ENCODE measurements at regions not wholly inside any gene's neighbourhood (a gene's known extent, or its start where the extent isn't known, plus 50 kb on each side); places are given as distances from the start of the nearest gene placed in this dataset.

- TF ChIP-seq, protein P1, sequence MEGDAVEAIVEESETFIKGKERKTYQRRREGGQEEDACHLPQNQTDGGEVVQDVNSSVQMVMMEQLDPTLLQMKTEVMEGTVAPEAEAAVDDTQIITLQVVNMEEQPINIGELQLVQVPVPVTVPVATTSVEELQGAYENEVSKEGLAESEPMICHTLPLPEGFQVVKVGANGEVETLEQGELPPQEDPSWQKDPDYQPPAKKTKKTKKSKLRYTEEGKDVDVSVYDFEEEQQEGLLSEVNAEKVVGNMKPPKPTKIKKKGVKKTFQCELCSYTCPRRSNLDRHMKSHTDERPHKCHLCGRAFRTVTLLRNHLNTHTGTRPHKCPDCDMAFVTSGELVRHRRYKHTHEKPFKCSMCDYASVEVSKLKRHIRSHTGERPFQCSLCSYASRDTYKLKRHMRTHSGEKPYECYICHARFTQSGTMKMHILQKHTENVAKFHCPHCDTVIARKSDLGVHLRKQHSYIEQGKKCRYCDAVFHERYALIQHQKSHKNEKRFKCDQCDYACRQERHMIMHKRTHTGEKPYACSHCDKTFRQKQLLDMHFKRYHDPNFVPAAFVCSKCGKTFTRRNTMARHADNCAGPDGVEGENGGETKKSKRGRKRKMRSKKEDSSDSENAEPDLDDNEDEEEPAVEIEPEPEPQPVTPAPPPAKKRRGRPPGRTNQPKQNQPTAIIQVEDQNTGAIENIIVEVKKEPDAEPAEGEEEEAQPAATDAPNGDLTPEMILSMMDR (conservative IDR thresholded peaks at IDR 0.05; ENCODE audit: low read depth in 2 of 2): no peak
- TF ChIP-seq CREB1 (CRISPR knock-in tag; IDR thresholded peaks at IDR 0.05; ENCODE audit: low read depth) (no peak), EZH2 (IDR thresholded peaks at IDR 0.05; ENCODE audit: low read depth, unreplicated experiment) (no peak), REST (IDR thresholded peaks at IDR 0.05; ENCODE audit: unreplicated experiment) (no peak), POLR2AphosphoS5 (IDR thresholded peaks at IDR 0.05; ENCODE audit: low read depth) (no peak)
Observed at GRCh38 chr2:71863396-71863795, 284.3 kb downstream of the CYP26B1 start.
